ENCODE measurements at regions not wholly inside any gene's neighbourhood (a gene's known extent, or its start where the extent isn't known, plus 50 kb on each side); places are given as distances from the start of the nearest gene placed in this dataset.

- DNase-seq (ENCODE audit: low read depth), result no peak
These were observed 448.2 kb downstream of the RPS24 start for GRCh38 chr10:78481842-78482241.

GRCh38 chr10:78483641-78484040, 450.0 kb downstream of the RPS24 start:
- DNase-seq (ENCODE audit: low read depth), result no peak

- DNase-seq (ENCODE audit: low read depth), result no peak
These were observed 455.4 kb downstream of the RPS24 start for GRCh38 chr10:78489034-78489433.

GRCh38 chr10:78491812-78492211, 458.1 kb downstream of the RPS24 start:
- DNase-seq (ENCODE audit: low read depth), result no peak

GRCh38 chr10:78492424-78492823, 458.8 kb downstream of the RPS24 start:
- DNase-seq (ENCODE audit: low read depth), result no peak

GRCh38 chr10:78494179-78494578, 460.5 kb downstream of the RPS24 start:
- no peak for DNase-seq (ENCODE audit: low read depth)

- DNase-seq (ENCODE audit: low read depth), result no peak
These were observed 468.7 kb downstream of the RPS24 start for GRCh38 chr10:78502210-78502936.

- no peak for DNase-seq (ENCODE audit: low read depth)
These were observed 470.5 kb downstream of the RPS24 start for GRCh38 chr10:78504181-78504580.

- DNase-seq (ENCODE audit: low read depth), result no peak
These were observed 472.0 kb downstream of the RPS24 start for GRCh38 chr10:78505657-78506056.

- no peak for DNase-seq (ENCODE audit: low read depth)
These were observed 473.0 kb downstream of the RPS24 start for GRCh38 chr10:78506614-78507013.

GRCh38 chr10:78507510-78508160, 474.0 kb downstream of the RPS24 start:
- DNase-seq (ENCODE audit: low read depth), result no peak

- no peak for DNase-seq (ENCODE audit: low read depth)
These were observed 475.5 kb downstream of the RPS24 start for GRCh38 chr10:78508955-78509748.

- no peak for DNase-seq (ENCODE audit: low read depth)
These were observed 477.1 kb downstream of the RPS24 start for GRCh38 chr10:78510566-78511323.

GRCh38 chr10:78511324-78512204, 477.9 kb downstream of the RPS24 start:
- DNase-seq (ENCODE audit: low read depth), result no peak

- DNase-seq (ENCODE audit: low read depth), result no peak
These were observed 478.5 kb downstream of the RPS24 start for GRCh38 chr10:78512205-78512550.

GRCh38 chr10:78513330-78513729, 479.7 kb downstream of the RPS24 start:
- DNase-seq (ENCODE audit: low read depth), result no peak

- no peak for DNase-seq (ENCODE audit: low read depth)
These were observed 480.3 kb downstream of the RPS24 start for GRCh38 chr10:78513986-78514385.

- DNase-seq (ENCODE audit: low read depth), result no peak
These were observed 480.8 kb downstream of the RPS24 start for GRCh38 chr10:78514459-78514858.

- DNase-seq (ENCODE audit: low read depth), result no peak
These were observed 481.6 kb downstream of the RPS24 start for GRCh38 chr10:78515038-78515872.

- DNase-seq (ENCODE audit: low read depth), result no peak
These were observed 482.1 kb downstream of the RPS24 start for GRCh38 chr10:78515873-78516153.

GRCh38 chr10:78516236-78516635, 482.6 kb downstream of the RPS24 start:
- no peak for DNase-seq (ENCODE audit: low read depth)

Measured in fibroblast of gingiva (primary cell).